ENCODE measurements at regions not wholly inside any gene's neighbourhood (a gene's known extent, or its start where the extent isn't known, plus 50 kb on each side); places are given as distances from the start of the nearest gene placed in this dataset.

GRCh38 chr2:158049129-158049855, 52.4 kb upstream of the UPP2 start:
- no peak for DNase-seq

- DNase-seq, result no peak
These were observed 53.3 kb upstream of the UPP2 start for GRCh38 chr2:158048327-158048726.

GRCh38 chr2:158047156-158047611, 54.5 kb upstream of the UPP2 start:
- DNase-seq, result no peak

- no peak for DNase-seq
These were observed 55.4 kb upstream of the UPP2 start for GRCh38 chr2:158046121-158046880.

GRCh38 chr2:158045362-158045761, 56.3 kb upstream of the UPP2 start:
- DNase-seq, result peak in 1 of 2 experiments; percentile 22

- DNase-seq, result no peak
These were observed 58.3 kb upstream of the UPP2 start for GRCh38 chr2:158043181-158043948.

- DNase-seq, result no peak
These were observed 59.0 kb upstream of the UPP2 start for GRCh38 chr2:158042666-158043065.

- peak in 1 of 2 experiments; percentile 18 for DNase-seq
These were observed 59.4 kb upstream of the UPP2 start for GRCh38 chr2:158042245-158042644.

- no peak for DNase-seq
These were observed 60.3 kb upstream of the UPP2 start for GRCh38 chr2:158041400-158041799.

GRCh38 chr2:158038901-158039300, 62.8 kb upstream of the UPP2 start:
- peak in 1 of 2 experiments; percentile 33 for DNase-seq

GRCh38 chr2:158034198-158034866, 67.3 kb upstream of the UPP2 start:
- DNase-seq, result peak; percentile 65 to 76

- no peak for DNase-seq
These were observed 70.3 kb upstream of the UPP2 start for GRCh38 chr2:158031371-158031770.

- DNase-seq, result no peak
These were observed 76.2 kb upstream of the UPP2 start for GRCh38 chr2:158025255-158025996.

- DNase-seq, result peak; percentile 53 to 67
These were observed 77.3 kb upstream of the UPP2 start for GRCh38 chr2:158024288-158024898.

- no peak for DNase-seq
These were observed 78.8 kb upstream of the UPP2 start for GRCh38 chr2:158022888-158023287.

- no peak for DNase-seq
These were observed 80.5 kb upstream of the UPP2 start for GRCh38 chr2:158021226-158021625.

GRCh38 chr2:158015428-158016076, 86.1 kb upstream of the UPP2 start:
- no peak for DNase-seq

GRCh38 chr2:158013891-158014290, 87.8 kb upstream of the UPP2 start:
- DNase-seq, result no peak

GRCh38 chr2:158011055-158011771, 90.5 kb upstream of the UPP2 start:
- DNase-seq, result no peak

GRCh38 chr2:158009399-158009798, 92.3 kb upstream of the UPP2 start:
- DNase-seq, result no peak
